Peyer's patch (tissue), 4 donors: ENCODE measurements at regions not wholly inside any gene's neighbourhood (a gene's known extent, or its start where the extent isn't known, plus 50 kb on each side); places are given as distances from the start of the nearest gene placed in this dataset.

Experiments used
- CTCF ChIP-seq, 6 experiments: fragments of 450-650 bp in 4 of 6; fragments of 200-600 bp in 2 of 6; sonication (generic) in 1 of 6; IDR thresholded peaks; one replicate each; pipeline ENCODE4 v1.5.1; 2017 to 2019; ENCODE audit warnings: antibody characterized with exemption in 6 of 6, mild to moderate bottlenecking in 3 of 6, moderate library complexity in 1 of 6
- POLR2A ChIP-seq, 2 donors: fragments of 450-650 bp; IDR thresholded peaks; one replicate each; pipeline ENCODE4 v1.5.1; 2017; ENCODE audit warnings: antibody characterized with exemption in 2 of 2, mild to moderate bottlenecking in 2 of 2, moderate library complexity in 2 of 2

GRCh38 chr4:10302096-10302495, 155.1 kb downstream of the ZNF518B start:
- TF ChIP-seq CTCF (IDR thresholded peaks at IDR 0.05), result no peak
- no peak for TF ChIP-seq POLR2A (IDR thresholded peaks at IDR 0.05)
